GM19467 (cell line): ENCODE measurements at regions not wholly inside any gene's neighbourhood (a gene's known extent, or its start where the extent isn't known, plus 50 kb on each side); places are given as distances from the start of the nearest gene placed in this dataset.

Source experiments
- ATAC-seq: cut with Tn5 transposase; IDR thresholded peaks from one replicate; pipeline ENCODE4 v1.9.1; 2021; ENCODE audit warnings: mild to moderate bottlenecking, moderate library complexity; ENCODE audit not compliant: unreplicated experiment

DNA sequence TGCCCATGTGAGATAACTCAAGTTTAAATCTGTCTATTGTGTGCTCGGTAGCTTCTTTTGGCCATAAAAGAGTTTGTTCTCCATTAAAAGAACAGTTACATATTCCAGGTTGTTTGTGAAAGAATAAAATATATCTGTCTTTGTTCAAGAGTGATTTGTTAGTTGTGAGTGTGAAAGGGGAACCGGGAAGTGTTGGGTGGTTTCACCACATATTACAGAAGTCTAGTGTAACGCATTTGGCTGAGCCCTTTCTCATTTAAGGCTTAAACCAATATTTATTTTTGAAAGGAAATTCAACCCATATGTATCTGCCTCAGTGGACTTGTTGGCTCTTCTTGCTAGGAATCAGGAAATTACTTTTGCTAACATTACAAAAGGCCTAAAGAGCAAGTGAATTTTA is 54.1 kb upstream of the DMRTA1 start:
- no peak for ATAC-seq

DNA sequence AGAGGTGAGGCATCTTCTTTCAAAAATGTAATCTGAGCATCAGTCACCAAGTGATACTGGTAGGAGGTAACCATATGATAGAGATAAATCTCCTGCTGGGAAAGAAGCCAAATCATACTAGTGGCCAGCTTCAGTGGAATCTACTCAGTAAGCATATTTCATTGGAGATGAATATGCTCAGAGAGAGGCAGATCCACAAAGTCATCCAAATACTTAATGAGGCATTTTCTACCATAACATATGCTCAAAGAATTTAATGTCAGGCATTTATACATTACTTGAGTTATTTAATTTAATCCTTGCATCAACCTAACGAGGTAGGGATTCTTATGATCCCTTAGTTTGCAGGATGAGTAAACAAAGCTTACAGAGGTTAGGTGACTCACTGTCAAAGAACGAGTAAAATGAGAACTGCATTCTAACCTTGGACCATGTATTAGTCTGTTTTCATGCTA is 50.9 kb upstream of the DMRTA1 start:
- no peak for ATAC-seq
